ENCODE measurements at regions not wholly inside any gene's neighbourhood (a gene's known extent, or its start where the extent isn't known, plus 50 kb on each side); places are given as distances from the start of the nearest gene placed in this dataset.

DNA sequence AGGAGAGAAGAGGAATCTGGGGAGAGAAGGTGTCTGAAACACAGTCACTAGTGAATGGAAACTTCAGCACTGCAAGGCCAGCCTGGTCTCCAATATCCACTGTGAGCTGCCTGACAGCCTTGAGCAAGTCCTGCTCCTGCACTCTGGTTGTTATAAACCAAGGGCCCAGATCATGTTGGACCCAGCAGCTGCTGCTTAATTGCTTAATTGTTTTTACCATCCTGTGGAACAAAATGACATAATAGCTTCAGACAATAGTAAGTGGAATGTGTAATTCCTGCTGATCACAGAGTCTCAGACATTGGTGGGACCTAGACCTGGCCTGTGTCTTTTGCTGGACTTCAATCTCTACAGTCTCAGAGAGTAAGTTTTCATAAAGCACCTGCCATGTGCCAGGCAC is 833.7 kb downstream of the TFAP2A start:
- DNase-seq, result no peak
- TF ChIP-seq POLR2A (IDR thresholded peaks at IDR 0.05; ENCODE audit: low read length) (no peak), GATA1 (IDR thresholded peaks at IDR 0.05; ENCODE audit: low read depth, low read length) (no peak)

DNA sequence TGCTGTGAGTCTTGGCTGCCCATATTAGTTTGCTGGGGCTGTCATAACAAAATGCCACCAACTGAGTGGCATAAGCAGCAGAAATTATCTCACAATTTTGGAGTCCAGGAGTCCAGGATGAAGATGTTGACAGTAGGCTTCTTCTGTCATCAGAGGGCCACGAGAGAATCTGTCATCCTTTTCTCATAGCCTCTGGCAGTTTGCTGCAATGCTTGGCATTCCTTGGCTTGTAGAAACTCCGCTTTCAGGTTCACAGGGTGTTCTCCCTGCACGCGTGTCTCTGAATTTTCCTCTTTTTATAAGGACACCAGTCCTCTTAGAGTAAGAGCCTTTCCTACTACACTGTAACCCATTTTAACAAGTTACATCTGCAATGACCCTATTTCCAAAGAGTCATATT is 838.4 kb downstream of the TFAP2A start:
- DNase-seq, result no peak
- TF ChIP-seq POLR2A (IDR thresholded peaks at IDR 0.05; ENCODE audit: low read length) (no peak), GATA1 (IDR thresholded peaks at IDR 0.05; ENCODE audit: low read depth, low read length) (no peak)

DNA sequence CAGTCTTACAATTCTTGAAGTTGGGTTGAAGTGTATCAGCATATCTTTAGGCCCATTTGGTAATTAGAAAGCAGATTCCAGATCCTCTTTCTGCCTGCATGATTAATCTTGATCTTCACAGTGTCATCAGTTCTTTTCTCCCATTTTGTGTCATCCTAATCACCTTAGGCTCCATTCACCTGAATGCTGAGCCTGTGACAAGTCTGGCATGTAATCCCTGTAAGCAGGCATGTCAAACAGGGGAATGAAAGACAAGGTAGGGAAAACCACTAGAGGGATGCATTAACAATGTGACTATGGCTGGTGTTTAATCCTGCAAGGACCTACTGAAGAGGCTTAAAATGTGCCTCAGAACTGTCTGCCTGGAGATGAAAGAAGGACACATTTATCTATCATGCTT is 848.8 kb downstream of the TFAP2A start:
- TF ChIP-seq GATA1 (IDR thresholded peaks at IDR 0.05; ENCODE audit: low read depth, low read length) (no peak), POLR2A (IDR thresholded peaks at IDR 0.05; ENCODE audit: low read length) (no peak)
- no peak for DNase-seq

DNA sequence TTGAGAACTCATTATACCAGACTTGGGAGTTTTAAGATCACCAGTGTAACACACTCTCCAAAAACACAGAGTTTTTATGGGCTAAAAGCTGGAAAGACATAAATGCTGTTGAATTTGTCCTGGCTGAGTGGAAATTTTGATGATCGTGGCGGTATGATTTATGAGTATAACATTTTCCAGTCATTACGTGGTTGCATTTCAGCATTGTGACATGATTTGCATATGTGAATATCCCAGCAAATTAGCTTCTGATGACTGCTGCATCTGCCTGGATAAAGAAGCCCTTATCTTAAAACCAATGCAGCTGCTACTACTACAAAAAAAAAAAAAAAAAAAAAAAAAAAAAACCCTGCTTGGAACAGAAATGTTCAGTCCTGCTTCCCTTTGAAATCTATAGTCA is 850.9 kb downstream of the TFAP2A start:
- DNase-seq, result no peak
- no peak for TF ChIP-seq POLR2A (IDR thresholded peaks at IDR 0.05; ENCODE audit: low read length)
- TF ChIP-seq GATA1 (IDR thresholded peaks at IDR 0.05; ENCODE audit: low read depth, low read length), result no peak

DNA sequence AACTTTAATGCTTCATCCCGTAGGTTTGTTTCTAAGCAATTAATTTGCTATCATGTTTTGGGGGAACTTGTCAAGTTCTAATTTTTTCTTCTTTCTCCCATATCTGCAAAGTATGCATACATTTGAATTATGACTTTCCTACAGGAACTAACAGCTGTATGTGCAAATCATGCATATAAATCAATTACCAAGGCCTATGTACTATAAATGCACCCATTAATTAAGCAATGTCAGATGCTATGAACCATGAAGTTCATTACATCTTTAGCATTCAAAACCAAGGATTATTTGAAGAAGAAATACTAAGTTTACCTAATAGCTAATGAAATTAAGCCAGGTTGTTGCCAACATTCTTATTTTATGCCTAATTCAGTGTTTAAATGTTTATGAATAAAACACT is 851.3 kb downstream of the TFAP2A start:
- no peak for TF ChIP-seq GATA1 (IDR thresholded peaks at IDR 0.05; ENCODE audit: low read depth, low read length)
- TF ChIP-seq POLR2A (IDR thresholded peaks at IDR 0.05; ENCODE audit: low read length), result no peak
- no peak for DNase-seq

DNA sequence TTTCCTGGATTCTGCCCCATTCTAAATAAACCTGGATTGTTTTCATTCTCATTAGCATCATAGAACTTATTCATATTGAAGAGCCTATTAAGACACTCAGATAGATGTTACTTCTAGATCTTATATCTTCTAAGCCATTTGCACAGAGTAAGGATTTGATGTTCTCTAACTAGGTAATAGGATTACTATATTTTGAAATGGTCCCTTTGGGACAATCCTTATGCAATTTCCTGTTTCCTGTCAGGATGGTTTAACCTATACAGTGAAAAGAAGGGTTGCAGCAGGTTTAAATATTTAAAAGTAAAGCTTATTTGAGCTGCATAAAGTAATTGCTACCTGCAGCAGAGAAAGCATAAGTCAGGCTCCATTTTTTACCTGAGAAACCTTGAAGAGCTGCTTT is 860.1 kb downstream of the TFAP2A start:
- TF ChIP-seq POLR2A (IDR thresholded peaks at IDR 0.05; ENCODE audit: low read length) (no peak), GATA1 (IDR thresholded peaks at IDR 0.05; ENCODE audit: low read depth, low read length) (no peak)
- no peak for DNase-seq

DNA sequence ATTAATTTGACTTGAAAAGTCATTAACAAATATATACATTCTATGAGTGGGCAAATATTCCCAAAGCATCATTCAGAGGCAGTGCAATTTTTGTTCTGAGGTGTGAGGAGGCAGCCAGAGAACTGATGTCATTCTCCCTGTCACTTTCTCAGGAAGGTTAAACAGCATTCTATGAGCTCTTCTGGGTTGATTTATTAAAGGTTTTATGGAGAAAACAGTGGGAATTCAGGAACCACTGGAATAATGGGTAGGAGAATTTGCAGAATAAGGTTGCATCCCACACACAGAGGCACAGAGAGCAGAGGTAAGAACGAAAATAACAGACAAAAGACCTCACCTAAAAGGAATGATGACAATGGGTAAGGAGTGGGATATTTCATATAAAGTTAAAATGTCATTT is 860.6 kb downstream of the TFAP2A start:
- TF ChIP-seq GATA1 (IDR thresholded peaks at IDR 0.05; ENCODE audit: low read depth, low read length), result no peak
- no peak for TF ChIP-seq POLR2A (IDR thresholded peaks at IDR 0.05; ENCODE audit: low read length)
- DNase-seq, result no peak

DNA sequence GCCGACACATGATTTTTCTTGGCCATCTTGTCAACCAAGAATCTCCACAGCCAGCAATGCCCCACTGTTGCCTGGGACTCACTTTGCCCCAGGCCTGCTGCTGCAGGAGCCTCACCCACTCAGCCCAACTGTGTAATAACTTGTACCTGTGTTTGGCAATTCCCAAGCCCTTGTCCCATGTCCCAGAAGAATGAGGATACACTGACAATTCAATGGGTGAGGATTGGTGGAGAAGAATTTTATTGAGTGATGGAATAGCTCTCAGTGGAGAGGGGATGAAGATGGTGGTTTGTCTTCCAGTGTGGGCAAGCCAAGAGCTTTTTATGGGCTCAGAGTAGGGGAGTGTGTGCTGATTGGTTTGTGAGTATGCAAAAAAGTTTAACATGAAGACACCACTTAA is 861.9 kb downstream of the TFAP2A start:
- no peak for DNase-seq
- TF ChIP-seq POLR2A (IDR thresholded peaks at IDR 0.05; ENCODE audit: low read length) (no peak), GATA1 (IDR thresholded peaks at IDR 0.05; ENCODE audit: low read depth, low read length) (no peak)

DNA sequence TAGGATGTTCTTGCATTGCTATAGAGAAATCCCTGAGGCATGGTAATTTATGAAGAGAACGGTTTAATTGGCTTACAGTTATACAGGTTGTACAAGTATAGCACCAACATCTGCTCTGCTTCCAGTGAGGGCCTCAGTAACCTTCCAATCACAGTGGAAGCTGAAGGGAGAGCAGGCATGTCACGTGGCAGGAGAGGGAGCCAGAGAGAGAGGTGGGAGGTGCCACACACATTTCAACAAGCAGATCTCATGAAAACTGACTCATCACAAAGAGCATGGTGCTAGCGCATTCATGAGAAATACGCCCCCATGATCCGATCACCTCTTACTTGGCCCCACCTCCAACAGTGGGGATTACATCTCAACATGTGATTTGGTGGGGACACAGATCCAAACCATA is 871.2 kb downstream of the TFAP2A start:
- DNase-seq, result no peak
- no peak for TF ChIP-seq POLR2A (IDR thresholded peaks at IDR 0.05; ENCODE audit: low read length)
- TF ChIP-seq GATA1 (IDR thresholded peaks at IDR 0.05; ENCODE audit: low read depth, low read length), result no peak

DNA sequence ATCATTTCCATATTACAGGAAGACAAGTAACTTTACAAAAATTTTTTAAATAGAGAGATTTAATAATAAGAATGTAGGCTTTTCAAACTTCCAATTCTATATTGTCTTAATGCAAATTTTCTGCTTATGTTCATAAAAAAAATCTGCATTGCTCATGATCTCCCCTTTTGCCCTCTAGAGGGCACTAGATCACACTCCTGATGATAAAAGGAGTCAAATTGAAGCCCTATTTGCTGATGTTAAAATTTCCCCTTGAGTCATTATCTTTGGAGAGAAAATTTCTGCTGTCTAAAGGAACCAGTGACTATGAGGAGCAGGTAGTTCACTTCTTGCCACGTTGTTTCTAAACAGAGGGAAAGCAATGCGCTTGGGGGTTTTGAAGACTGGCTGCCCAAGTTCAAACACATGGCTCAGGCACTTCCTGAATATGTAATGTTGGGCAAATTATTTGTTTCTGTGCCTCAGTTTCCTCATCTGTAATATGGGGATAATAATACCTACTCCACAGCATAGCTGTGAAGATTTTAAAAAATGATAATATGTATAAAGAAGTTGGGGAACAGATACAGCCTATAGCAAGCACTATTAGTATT is 874.2 kb downstream of the TFAP2A start:
- TF ChIP-seq POLR2A (IDR thresholded peaks at IDR 0.05; ENCODE audit: low read length) (no peak), GATA1 (IDR thresholded peaks at IDR 0.05; ENCODE audit: low read depth, low read length) (no peak)
- peak; percentile 12 to 34 for DNase-seq

DNA sequence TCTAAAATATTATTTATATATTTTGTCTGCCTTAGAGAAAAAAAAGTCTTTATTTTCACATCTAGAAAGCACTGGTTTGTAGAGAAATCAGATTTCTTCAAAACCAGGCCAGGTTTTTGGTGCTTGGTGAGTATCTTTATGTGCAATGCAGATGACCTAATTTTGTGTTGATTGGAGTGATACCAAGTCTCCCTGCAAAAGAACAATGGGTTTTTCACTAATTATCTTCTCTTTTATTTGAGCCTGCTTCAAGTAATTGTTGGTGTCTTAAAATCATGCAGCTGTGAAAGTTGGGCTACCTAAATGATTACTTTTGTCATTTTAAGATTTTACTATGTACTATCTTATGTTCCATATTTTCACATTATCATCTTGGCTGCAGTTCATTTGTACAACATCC is 874.7 kb downstream of the TFAP2A start:
- TF ChIP-seq GATA1 (IDR thresholded peaks at IDR 0.05; ENCODE audit: low read depth, low read length), result no peak
- no peak for DNase-seq

DNA sequence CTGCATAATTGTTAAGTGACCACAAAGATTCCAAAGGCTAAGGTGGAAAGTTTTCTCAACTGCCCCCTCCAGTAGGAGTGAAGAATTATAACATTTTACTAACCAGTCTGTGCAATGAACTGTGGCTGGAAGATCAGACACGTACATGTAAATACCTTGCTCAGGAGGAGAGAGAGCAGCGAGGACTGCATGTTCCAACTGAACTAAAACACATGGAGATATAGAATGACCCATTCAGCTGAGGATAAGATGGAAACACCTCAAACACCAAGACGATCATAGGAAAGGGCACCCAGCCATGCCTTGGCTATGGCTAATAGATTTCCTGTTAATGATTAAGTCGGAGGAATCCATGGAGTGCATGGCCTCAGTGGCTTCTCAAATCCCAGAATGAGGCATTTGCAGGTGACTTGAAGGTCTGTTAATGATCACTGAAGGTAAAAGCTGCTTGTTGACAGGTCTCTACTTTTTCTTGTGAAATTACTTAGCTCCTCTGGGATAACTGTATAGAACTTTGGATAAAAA is 875.6 kb downstream of the TFAP2A start:
- no peak for TF ChIP-seq POLR2A (IDR thresholded peaks at IDR 0.05; ENCODE audit: low read length)
- no peak for TF ChIP-seq GATA1 (IDR thresholded peaks at IDR 0.05; ENCODE audit: low read depth, low read length)
- no peak for DNase-seq

DNA sequence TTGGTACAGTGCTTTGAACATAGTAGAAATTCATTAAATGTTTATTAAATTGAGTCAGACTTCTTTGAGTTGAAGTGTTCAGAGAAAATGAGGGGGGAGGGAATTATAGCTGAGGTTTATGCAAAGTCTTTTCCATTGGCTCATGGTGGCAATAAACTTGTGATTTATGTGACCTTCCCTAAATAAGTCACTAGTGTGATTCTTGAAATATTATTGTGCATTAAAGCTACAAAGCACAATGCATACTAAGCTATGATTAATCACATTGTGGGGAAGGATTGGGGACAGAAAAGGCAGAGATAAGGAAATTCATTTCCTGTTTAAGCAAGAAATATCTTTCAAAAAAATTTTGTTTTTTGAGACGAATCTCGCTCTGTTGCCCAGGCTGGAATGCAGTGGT is 877.5 kb downstream of the TFAP2A start:
- no peak for TF ChIP-seq GATA1 (IDR thresholded peaks at IDR 0.05; ENCODE audit: low read depth, low read length)
- TF ChIP-seq POLR2A (IDR thresholded peaks at IDR 0.05; ENCODE audit: low read length), result no peak
- DNase-seq, result no peak

DNA sequence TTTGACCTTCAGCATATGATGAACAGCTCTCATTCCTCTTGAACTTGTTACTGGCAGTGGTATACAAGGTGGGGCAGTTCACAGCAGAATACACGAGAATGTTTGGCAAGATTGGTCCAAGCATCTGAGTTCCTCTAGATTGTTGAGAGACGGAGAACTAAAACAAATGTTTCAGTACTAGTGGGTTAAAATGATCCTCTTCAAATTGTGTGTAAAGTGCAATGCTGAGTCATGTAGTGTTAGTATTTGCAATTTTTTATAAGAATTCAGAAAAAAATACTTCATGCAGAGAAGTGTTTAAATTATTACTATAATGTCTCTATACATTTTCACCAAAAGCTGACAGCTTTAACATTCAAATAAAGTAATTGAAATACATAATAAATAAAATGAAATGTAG is 879.8 kb downstream of the TFAP2A start:
- DNase-seq, result no peak
- no peak for TF ChIP-seq GATA1 (IDR thresholded peaks at IDR 0.05; ENCODE audit: low read depth, low read length)
- TF ChIP-seq POLR2A (IDR thresholded peaks at IDR 0.05; ENCODE audit: low read length), result no peak

DNA sequence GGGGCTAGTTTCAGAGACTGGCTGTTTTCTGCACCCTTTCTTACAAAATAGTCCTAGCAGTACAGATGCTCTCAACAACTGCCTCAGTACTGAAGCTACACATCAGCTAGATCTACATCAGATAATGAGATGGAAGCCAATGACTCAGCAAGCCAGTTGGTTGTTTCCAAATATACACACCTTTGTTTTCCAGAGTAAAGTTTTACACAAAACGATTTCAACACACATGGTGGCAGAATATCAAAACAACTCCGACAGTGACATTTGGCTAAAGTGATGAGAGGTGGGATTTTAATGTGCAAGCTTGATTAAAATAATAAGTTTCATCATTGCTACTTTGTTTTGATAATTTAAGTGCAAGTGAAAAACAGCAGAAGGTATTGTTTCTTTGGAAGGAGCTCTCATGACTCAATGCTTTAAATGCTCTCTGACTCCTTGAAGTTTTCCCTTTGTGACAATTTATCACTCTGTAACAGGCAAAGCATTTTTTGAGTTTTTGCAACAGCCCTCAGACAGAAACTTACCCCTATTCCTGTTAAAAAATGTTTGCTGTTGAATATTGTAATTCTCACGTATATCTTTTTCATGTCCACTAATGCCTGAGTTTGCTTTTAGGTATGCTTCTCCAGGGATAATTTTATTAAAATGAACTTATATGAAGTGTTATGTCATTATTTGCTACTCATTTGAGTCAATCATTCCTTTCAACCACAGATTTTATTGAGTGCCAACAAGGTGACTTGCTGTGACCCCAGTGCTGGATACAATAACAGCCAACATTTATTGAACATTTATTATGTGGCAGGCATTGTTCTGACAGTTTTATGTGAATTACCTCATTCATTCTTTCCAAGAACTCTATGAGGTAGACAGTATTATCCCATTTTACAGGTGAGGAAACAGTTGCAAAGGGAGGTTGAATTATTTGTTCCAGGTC is 882.0 kb downstream of the TFAP2A start:
- no peak for DNase-seq
- TF ChIP-seq GATA1 (IDR thresholded peaks at IDR 0.05; ENCODE audit: low read depth, low read length), result no peak
- TF ChIP-seq POLR2A (IDR thresholded peaks at IDR 0.05; ENCODE audit: low read length), result no peak
